Upper lobe of left lung (tissue), 6 donors: ENCODE measurements at regions not wholly inside any gene's neighbourhood (a gene's known extent, or its start where the extent isn't known, plus 50 kb on each side); places are given as distances from the start of the nearest gene placed in this dataset.

Experiments used
- ATAC-seq, 2 donors: fragments of 200-7000 bp; cut with Tn5 transposase; one replicate each; pipeline ENCODE4 v1.9.1; 2022; ENCODE audit warnings: mild to moderate bottlenecking in 2 of 2, moderate library complexity in 2 of 2; ENCODE audit not compliant: low FRiP score in 2 of 2
- DNase-seq, 2 donors: peaks; one replicate each; pipeline ENCODE4 v3.0.0-alpha.2; 2019 to 2020
- H3K27ac ChIP-seq, 4 donors: fragments of 200-600 bp; sonication (generic); one replicate each; pipeline ENCODE4 v1.5.1; 2016 to 2019
- H3K27me3 ChIP-seq, 4 donors: fragments of 200-600 bp; sonication (generic); one replicate each; pipeline ENCODE4 v1.5.1; 2017 to 2019
- H3K36me3 ChIP-seq, 4 donors: fragments of 200-600 bp; sonication (generic); one replicate each; pipeline ENCODE4 v1.5.1; 2016 to 2019
- H3K4me1 ChIP-seq, 4 donors: fragments of 200-600 bp; sonication (generic); one replicate each; pipeline ENCODE4 v1.5.1; 2018 to 2019
- H3K4me3 ChIP-seq, 4 donors: fragments of 200-600 bp; sonication (generic); one replicate each; pipeline ENCODE4 v1.5.1; 2017 to 2019; ENCODE audit warnings: mild to moderate bottlenecking in 2 of 4, moderate library complexity in 1 of 4
- H3K9me3 ChIP-seq, 4 donors: fragments of 200-600 bp; sonication (generic); one replicate each; pipeline ENCODE4 v1.5.1; 2018 to 2019
- EP300 ChIP-seq, 4 donors: sonication (generic); formaldehyde crosslinking; IDR thresholded peaks; one replicate each; pipeline ENCODE4 v1.5.1; 2017; ENCODE audit warnings: antibody characterized with exemption in 4 of 4, control low read depth in 2 of 4
- POLR2A ChIP-seq, 4 donors: fragments of 450-650 bp; IDR thresholded peaks; one replicate each; pipeline ENCODE4 v1.5.1; 2016 to 2017; ENCODE audit warnings: antibody characterized with exemption in 4 of 4, mild to moderate bottlenecking in 2 of 4
- POLR2AphosphoS5 ChIP-seq, 2 donors: sonication (generic); formaldehyde crosslinking; IDR thresholded peaks; one replicate each; pipeline ENCODE4 v1.5.1; 2017; ENCODE audit warnings: antibody characterized with exemption in 2 of 2
- WGBS, 2 donors: methylation state at CpG; one replicate each; pipeline ENCODE4 v1.1.5; 2017 to 2018; 5-methylcytosine and 5-hydroxymethylcytosine counted together
- TF ChIP-seq, protein P1 (sequence below), 6 experiments: fragments of 450-650 bp in 4 of 6; fragments of 200-600 bp in 2 of 6; sonication (generic) in 2 of 6; IDR thresholded peaks; one replicate each; pipeline ENCODE4 v1.5.1; 2016 to 2019; ENCODE audit warnings: antibody characterized with exemption in 6 of 6
- donor health status: DM: no; HTN: no; CAD: no; lungs with moderate emphysema.
- donor health status: DM: no; HTN: yes; CAD: no; lungs with severe emphysema.

DNA sequence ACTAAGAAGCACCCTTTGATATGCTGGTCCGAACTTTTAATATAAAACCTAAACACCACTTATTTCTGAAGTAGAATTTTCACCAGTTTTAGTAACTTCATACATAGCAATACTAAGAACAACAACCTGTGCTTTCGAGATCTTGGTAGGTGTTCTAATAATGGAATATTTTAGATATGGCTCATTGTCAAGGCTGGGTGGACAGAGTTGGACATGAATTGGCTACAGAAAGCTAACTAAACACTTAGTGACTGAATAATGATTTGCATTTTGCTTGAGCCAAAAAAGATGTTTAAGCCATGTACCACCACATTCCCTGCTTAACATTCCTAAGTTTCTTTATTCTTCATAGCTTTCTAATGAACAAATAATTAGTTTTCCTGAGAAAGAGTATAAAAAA is 344.3 kb upstream of the SGCG start:
- Histone ChIP-seq H3K36me3 (no peaks in the 10 kb centered on the region), H3K27ac (no peak overlapping the region), H3K9me3 (no peaks in the 10 kb centered on the region), H3K4me1 (no peaks in the 10 kb centered on the region), H3K4me3 (no peak overlapping the region), H3K27me3 (no peaks in the 10 kb centered on the region)
- TF ChIP-seq, protein P1, sequence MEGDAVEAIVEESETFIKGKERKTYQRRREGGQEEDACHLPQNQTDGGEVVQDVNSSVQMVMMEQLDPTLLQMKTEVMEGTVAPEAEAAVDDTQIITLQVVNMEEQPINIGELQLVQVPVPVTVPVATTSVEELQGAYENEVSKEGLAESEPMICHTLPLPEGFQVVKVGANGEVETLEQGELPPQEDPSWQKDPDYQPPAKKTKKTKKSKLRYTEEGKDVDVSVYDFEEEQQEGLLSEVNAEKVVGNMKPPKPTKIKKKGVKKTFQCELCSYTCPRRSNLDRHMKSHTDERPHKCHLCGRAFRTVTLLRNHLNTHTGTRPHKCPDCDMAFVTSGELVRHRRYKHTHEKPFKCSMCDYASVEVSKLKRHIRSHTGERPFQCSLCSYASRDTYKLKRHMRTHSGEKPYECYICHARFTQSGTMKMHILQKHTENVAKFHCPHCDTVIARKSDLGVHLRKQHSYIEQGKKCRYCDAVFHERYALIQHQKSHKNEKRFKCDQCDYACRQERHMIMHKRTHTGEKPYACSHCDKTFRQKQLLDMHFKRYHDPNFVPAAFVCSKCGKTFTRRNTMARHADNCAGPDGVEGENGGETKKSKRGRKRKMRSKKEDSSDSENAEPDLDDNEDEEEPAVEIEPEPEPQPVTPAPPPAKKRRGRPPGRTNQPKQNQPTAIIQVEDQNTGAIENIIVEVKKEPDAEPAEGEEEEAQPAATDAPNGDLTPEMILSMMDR (IDR thresholded peaks at IDR 0.05) = no peak
- TF ChIP-seq POLR2AphosphoS5 (IDR thresholded peaks at IDR 0.05) = no peak
- no peak for TF ChIP-seq EP300 (IDR thresholded peaks at IDR 0.05)
- TF ChIP-seq POLR2A (IDR thresholded peaks at IDR 0.05) = no peak
- ATAC-seq (no peak), DNase-seq (no peak)
- WGBS, 2 donors = 84 to 90% methylated on average over 2 of the region's 2 CpGs

DNA sequence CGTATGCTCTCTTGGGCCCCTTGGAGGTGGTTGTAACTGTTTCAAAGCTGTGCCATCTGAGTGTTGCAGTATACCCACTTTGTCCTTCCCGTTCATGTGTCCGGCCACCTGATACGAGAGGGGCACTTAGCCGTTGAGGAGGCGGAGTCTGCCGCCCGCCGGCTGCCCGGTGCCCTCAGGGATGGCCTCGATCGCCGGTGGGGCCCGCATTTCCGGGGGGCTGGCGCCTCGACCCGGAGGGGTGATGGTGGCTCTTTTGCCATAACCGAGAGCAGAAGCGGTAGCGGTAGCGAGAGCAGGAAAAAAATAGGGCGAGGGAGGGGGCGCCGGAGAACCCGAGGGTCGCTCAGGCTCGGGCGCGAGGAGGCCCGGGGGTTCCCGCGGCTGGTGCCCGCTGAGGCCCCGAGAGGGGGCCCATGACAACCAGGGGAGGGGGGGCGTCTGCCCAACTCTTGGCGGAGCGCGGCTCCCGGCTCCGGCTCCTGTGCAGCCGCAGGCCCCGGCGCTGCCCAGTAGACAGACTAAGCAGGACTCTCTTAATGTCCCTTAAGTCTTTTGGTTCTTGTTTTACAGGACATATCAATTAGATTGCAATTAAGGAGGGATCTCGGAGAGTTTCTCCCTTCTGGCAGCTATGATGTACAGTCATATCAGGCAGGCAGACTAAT is 342.7 kb upstream of the SGCG start:
- Histone ChIP-seq H3K9me3 (no peaks in the 10 kb centered on the region), H3K36me3 (no peaks in the 10 kb centered on the region), H3K27me3 (no peaks in the 10 kb centered on the region), H3K4me3 (peak overlapping the region in 3 of 4 donors; percentile 21 to 39 (median 33)), H3K4me1 (no peaks in the 10 kb centered on the region), H3K27ac (no peak overlapping the region)
- TF ChIP-seq EP300 (IDR thresholded peaks at IDR 0.05) = no peak
- TF ChIP-seq, protein P1 (IDR thresholded peaks at IDR 0.05) = no peak
- no peak for TF ChIP-seq POLR2A (IDR thresholded peaks at IDR 0.05)
- no peak for TF ChIP-seq POLR2AphosphoS5 (IDR thresholded peaks at IDR 0.05)
- peak in 1 of 2 donors; percentile 39 for ATAC-seq
- peak in 1 of 2 donors; percentile 82 for DNase-seq
- 11 to 20% methylated on average over 25 to 31 of the region's 45 CpGs for WGBS, 2 donors

DNA sequence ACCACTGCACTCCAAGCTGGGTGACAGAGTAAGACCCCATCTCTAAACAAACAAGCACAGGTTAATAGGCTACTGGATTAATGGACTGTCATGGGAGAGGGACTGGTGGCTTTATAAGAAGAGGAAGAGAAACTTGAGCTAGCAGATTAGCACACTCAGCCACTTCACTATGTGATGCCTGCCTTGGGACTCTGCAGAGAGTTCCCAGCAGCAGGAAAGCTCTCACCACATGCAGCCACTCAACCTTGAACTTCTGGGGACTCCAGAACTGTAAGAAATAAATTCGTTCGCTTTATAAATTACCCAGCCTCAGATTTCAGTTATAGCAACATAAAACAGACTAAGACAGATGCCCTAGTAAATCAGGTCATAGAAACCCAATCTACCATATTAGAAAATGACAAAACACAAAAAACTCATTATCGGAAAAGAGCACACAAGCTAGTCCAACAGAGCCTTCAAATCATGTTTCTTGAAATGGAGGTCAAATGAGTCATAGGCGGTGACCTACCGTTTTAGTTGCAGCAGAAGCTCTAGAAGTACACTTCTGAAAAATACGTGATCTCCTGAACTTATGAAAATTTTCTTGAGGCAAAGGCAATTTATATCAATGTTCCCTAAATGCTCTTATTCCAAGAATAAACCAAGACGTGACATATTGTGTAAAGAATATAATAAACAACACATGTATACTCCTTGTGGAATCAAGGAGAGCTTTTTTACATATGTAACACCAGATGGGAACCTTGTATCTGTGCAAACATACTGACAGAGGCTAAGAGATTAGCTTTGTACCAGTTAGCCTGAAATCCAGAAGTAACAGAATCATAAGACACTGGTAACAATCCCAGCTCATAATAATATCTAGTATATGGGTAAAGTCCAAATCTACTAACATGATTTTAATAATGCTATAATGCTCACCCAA is 340.9 kb upstream of the SGCG start:
- Histone ChIP-seq H3K27ac (no peak overlapping the region), H3K4me1 (no peaks in the 10 kb centered on the region), H3K4me3 (no peak overlapping the region), H3K36me3 (no peaks in the 10 kb centered on the region), H3K27me3 (no peaks in the 10 kb centered on the region), H3K9me3 (no peaks in the 10 kb centered on the region)
- WGBS, 2 donors = 92% methylated on average over 7 of the region's 7 CpGs
- ATAC-seq (no peak), DNase-seq (no peak)
- TF ChIP-seq EP300 (IDR thresholded peaks at IDR 0.05) (no peak), POLR2AphosphoS5 (IDR thresholded peaks at IDR 0.05) (no peak), POLR2A (IDR thresholded peaks at IDR 0.05) (no peak)
- TF ChIP-seq, protein P1 (IDR thresholded peaks at IDR 0.05) = no peak

DNA sequence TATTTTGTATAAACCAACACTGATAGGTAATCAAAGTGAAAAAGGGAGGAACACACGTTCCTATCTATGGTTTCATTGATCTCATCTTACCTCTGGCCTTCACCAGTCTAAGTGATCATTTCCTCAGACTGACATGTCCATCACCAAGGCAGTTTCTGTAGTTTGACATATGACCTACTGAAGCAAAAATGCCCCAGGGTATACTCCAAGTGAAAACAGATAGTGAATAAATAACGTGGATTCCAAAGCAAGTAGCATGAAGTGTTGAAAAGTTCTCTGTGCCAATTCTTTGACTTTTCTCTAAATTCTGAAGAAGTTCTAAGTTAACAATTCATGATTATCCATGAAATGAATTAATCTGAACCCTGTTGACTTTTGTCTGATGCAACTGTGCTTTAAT is 334.2 kb upstream of the SGCG start:
- WGBS, 2 donors = 56 to 62% methylated on average over 2 of the region's 2 CpGs
- H3K9me3 ChIP-seq = no peaks in the 10 kb centered on the region
- TF ChIP-seq, protein P1 (IDR thresholded peaks at IDR 0.05) = no peak
- H3K36me3 ChIP-seq = no peaks in the 10 kb centered on the region
- no peak overlapping the region for H3K27ac ChIP-seq
- DNase-seq = no peak
- no peaks in the 10 kb centered on the region for H3K27me3 ChIP-seq
- ATAC-seq = no peak
- H3K4me1 ChIP-seq = no peaks in the 10 kb centered on the region
- no peak overlapping the region for H3K4me3 ChIP-seq
